Trophoblast cell (in vitro differentiated cells and primary cell): ENCODE measurements at regions not wholly inside any gene's neighbourhood (a gene's known extent, or its start where the extent isn't known, plus 50 kb on each side); places are given as distances from the start of the nearest gene placed in this dataset.

ENCODE experiments used
- DNase-seq, 2 donors: peaks; one replicate each; pipeline ENCODE4 v3.0.0-alpha.2; 2016
- H2AFZ ChIP-seq: 2 replicates; pipeline ENCODE4 v1.6.1; 2013; ENCODE audit warnings: low read length, moderate library complexity, mild to moderate bottlenecking; ENCODE audit not compliant: insufficient read depth, poor library complexity
- H2AK5ac ChIP-seq: 2 replicates; pipeline ENCODE4 v1.6.1; 2013; ENCODE audit warnings: mild to moderate bottlenecking, low read length
- H2BK120ac ChIP-seq: 2 replicates; pipeline ENCODE4 v1.6.1; 2013; ENCODE audit warnings: low read length, mild to moderate bottlenecking, moderate library complexity; ENCODE audit not compliant: insufficient read depth, poor library complexity
- H2BK12ac ChIP-seq: 2 replicates; pipeline ENCODE4 v1.6.1; 2013; ENCODE audit warnings: mild to moderate bottlenecking, low read length, moderate library complexity
- H2BK5ac ChIP-seq: 2 replicates; pipeline ENCODE4 v1.6.1; 2013; ENCODE audit warnings: low read length, low read depth, moderate library complexity, mild to moderate bottlenecking; ENCODE audit not compliant: poor library complexity
- H3K14ac ChIP-seq: 2 replicates; pipeline ENCODE4 v1.6.1; 2013; ENCODE audit warnings: mild to moderate bottlenecking, low read length
- H3K18ac ChIP-seq: 2 replicates; pipeline ENCODE4 v1.6.1; 2013; ENCODE audit warnings: mild to moderate bottlenecking, low read length
- H3K23ac ChIP-seq: 2 replicates; pipeline ENCODE4 v1.6.1; 2013; ENCODE audit warnings: low read length
- H3K27ac ChIP-seq: 2 replicates; pipeline ENCODE4 v1.5.1; 2013; ENCODE audit warnings: low read depth, mild to moderate bottlenecking, inconsistent platforms, low read length, moderate library complexity
- H3K27me3 ChIP-seq: 2 replicates; pipeline ENCODE4 v1.6.1; 2013; ENCODE audit warnings: inconsistent platforms, mild to moderate bottlenecking, low read length, moderate library complexity; ENCODE audit not compliant: insufficient read depth
- H3K36me3 ChIP-seq, 2 experiments: 1 replicate in 1 of 2; 2 replicates in 1 of 2; pipeline ENCODE4 v1.6.1; 2013; ENCODE audit warnings: low read length in 2 of 2, mild to moderate bottlenecking in 2 of 2, moderate library complexity in 1 of 2; ENCODE audit not compliant: insufficient read depth in 2 of 2, control insufficient read depth in 1 of 2
- H3K4ac ChIP-seq: 2 replicates; pipeline ENCODE4 v1.6.1; 2013; ENCODE audit warnings: low read depth, mild to moderate bottlenecking, low read length, moderate library complexity
- H3K4me1 ChIP-seq, 2 experiments: 1 replicate in 1 of 2; 2 replicates in 1 of 2; pipeline ENCODE4 v1.6.1; 2013; ENCODE audit warnings: low read length in 2 of 2, mild to moderate bottlenecking in 2 of 2, moderate library complexity in 1 of 2; ENCODE audit not compliant: insufficient read depth in 2 of 2, control insufficient read depth in 1 of 2
- H3K4me2 ChIP-seq: 2 replicates; pipeline ENCODE4 v1.6.1; 2013; ENCODE audit warnings: inconsistent platforms, mild to moderate bottlenecking, low read length, moderate library complexity
- H3K4me3 ChIP-seq: 2 replicates; pipeline ENCODE4 v1.5.1; 2013; ENCODE audit warnings: mild to moderate bottlenecking, low read depth, low read length, inconsistent platforms
- H3K79me1 ChIP-seq: one replicate; pipeline ENCODE4 v1.6.1; 2013; ENCODE audit warnings: low read length
- H3K79me2 ChIP-seq: 2 replicates; pipeline ENCODE4 v1.6.1; 2013; ENCODE audit warnings: low read length, mild to moderate bottlenecking; ENCODE audit not compliant: control insufficient read depth, insufficient read depth, poor library complexity
- H3K9ac ChIP-seq: 2 replicates; pipeline ENCODE4 v1.6.1; 2013; ENCODE audit warnings: mild to moderate bottlenecking, low read length
- H3K9me3 ChIP-seq: 2 replicates; pipeline ENCODE4 v1.6.1; 2013; ENCODE audit warnings: low read depth, mild to moderate bottlenecking, control low read depth, inconsistent platforms, low read length; ENCODE audit not compliant: insufficient read depth
- H4K12ac ChIP-seq: 2 replicates; pipeline ENCODE4 v1.6.1; 2013; ENCODE audit warnings: low read depth, mild to moderate bottlenecking, low read length, moderate library complexity
- H4K8ac ChIP-seq: 2 replicates; pipeline ENCODE4 v1.6.1; 2013; ENCODE audit warnings: low read depth, mild to moderate bottlenecking, low read length, moderate library complexity
- H4K91ac ChIP-seq: one replicate; pipeline ENCODE4 v1.6.1; 2013; ENCODE audit warnings: low read depth, mild to moderate bottlenecking, low read length, moderate library complexity
- WGBS: extraction: QIAGEN DNeasy Blood & Tissue Kit; methylation state at CpG from one replicate; pipeline ENCODE4 v1.1.7; 2013; ENCODE audit warnings: missing lambda C conversion rate; ENCODE audit not compliant: insufficient read length, insufficient coverage; ENCODE audit errors: extremely low coverage; 5-methylcytosine and 5-hydroxymethylcytosine counted together

DNA sequence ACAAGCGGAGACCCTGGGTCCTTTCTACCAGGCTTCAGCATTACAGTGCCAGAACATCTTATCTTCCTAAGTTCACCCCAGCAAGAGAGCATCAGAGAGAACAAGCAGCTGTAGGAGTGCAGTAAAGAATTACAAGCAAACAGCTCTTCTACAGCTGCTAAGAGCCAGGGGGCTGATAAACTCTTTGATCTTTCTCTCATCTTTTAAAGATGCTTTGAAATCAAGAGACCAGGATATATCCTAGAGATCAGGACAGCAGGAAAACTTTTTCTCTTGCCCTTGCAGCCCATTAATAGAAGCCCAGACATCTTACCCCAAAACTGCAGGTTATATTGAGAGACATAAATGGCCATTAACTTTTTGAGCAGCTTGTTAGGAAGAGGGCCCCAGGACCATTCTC, 198.1 kb downstream of the RSL24D1 start:
- no CpG with 5 or more reads among the region's 1 CpG for WGBS
- H3K4me2 ChIP-seq: no peak overlapping the region
- H3K4ac ChIP-seq: no peak overlapping the region
- H3K18ac ChIP-seq: no peak overlapping the region
- no peak overlapping the region for H3K23ac ChIP-seq
- peaks cover 3% of the 10 kb centered on the region for H3K9me3 ChIP-seq
- H4K8ac ChIP-seq: no peak overlapping the region
- H3K27ac ChIP-seq: no peak overlapping the region
- no peaks in the 10 kb centered on the region for H3K79me1 ChIP-seq
- no peak overlapping the region for H2BK120ac ChIP-seq
- no peak overlapping the region for H4K91ac ChIP-seq
- no peak overlapping the region for H2BK5ac ChIP-seq
- H2AK5ac ChIP-seq: no peak overlapping the region
- no peak for DNase-seq
- H3K4me1 ChIP-seq: no peaks in the 10 kb centered on the region
- no peak overlapping the region for H4K12ac ChIP-seq
- no peaks in the 10 kb centered on the region for H3K36me3 ChIP-seq
- no peak overlapping the region for H3K9ac ChIP-seq
- no peak overlapping the region for H3K4me3 ChIP-seq
- no peak overlapping the region for H3K14ac ChIP-seq
- no peak overlapping the region for H2BK12ac ChIP-seq
- no peak overlapping the region for H2AFZ ChIP-seq
- no peaks in the 10 kb centered on the region for H3K79me2 ChIP-seq
- H3K27me3 ChIP-seq: no peaks in the 10 kb centered on the region

DNA sequence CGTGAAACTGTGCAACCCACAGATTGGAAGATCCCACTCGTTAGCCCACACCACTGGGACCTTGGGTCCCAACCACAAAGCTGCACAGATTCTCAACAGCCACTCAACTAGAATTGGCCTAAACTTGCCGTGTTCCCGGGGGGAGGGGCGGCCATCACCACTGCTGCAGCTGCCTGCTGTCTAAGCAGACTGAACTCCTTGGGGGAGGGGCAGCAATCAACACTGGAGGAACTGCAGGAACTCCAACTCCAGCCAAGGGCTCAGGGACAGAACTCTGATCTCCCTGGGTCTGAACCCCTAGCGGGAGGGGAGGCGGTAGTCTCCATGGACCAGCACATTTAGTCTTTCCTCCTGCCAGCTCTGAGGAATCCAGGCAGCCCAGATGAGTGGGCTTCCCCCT, 205.9 kb downstream of the RSL24D1 start:
- Histone ChIP-seq H3K36me3 (no peaks in the 10 kb centered on the region), H2BK5ac (no peak overlapping the region), H3K4me2 (no peak overlapping the region), H4K91ac (no peak overlapping the region), H3K79me2 (no peaks in the 10 kb centered on the region), H3K4me3 (no peak overlapping the region), H3K23ac (no peak overlapping the region), H2BK120ac (no peak overlapping the region), H4K8ac (no peak overlapping the region), H3K9ac (no peak overlapping the region), H4K12ac (no peak overlapping the region), H2AFZ (no peak overlapping the region), H2AK5ac (no peak overlapping the region), H3K27me3 (no peaks in the 10 kb centered on the region), H3K4me1 (peaks cover 0 to 3% of the 10 kb centered on the region in 2 experiments), H3K18ac (no peak overlapping the region), H3K9me3 (peaks cover 5% of the 10 kb centered on the region), H3K14ac (no peak overlapping the region), H2BK12ac (no peak overlapping the region), H3K4ac (no peak overlapping the region), H3K79me1 (no peaks in the 10 kb centered on the region), H3K27ac (no peak overlapping the region)
- no CpG with 5 or more reads among the region's 7 CpGs for WGBS
- DNase-seq: no peak

DNA sequence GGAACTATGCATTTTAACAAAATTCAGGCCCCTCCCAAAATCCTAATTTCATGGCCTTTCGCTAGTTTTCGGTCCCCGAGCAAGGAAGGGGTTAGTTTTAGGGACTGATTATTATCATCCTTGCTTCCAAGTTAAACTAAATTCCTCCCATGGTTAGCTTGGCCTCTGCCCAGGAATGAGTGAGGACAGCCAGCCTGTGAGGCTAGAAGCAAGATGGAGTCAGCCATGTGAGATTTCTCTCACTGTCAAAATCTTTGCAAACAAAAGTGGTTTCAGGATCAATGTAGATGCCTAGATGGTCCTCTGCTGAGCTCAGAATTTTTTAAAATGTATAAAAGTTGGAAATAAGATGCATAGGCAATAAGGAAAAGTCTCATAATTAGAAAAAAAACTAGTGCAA, 208.9 kb downstream of the RSL24D1 start:
- Histone ChIP-seq H3K36me3 (no peaks in the 10 kb centered on the region), H3K4ac (no peak overlapping the region), H2BK12ac (no peak overlapping the region), H3K23ac (no peak overlapping the region), H2AFZ (no peak overlapping the region), H3K4me3 (no peak overlapping the region), H3K9me3 (peaks cover 5% of the 10 kb centered on the region), H2BK120ac (no peak overlapping the region), H3K4me2 (no peak overlapping the region), H3K14ac (no peak overlapping the region), H2AK5ac (no peak overlapping the region), H3K79me1 (no peaks in the 10 kb centered on the region), H3K4me1 (peaks cover 0 to 3% of the 10 kb centered on the region in 2 experiments), H2BK5ac (no peak overlapping the region), H3K79me2 (no peaks in the 10 kb centered on the region), H3K18ac (no peak overlapping the region), H4K91ac (no peak overlapping the region), H4K8ac (no peak overlapping the region), H3K27ac (no peak overlapping the region), H3K9ac (no peak overlapping the region), H3K27me3 (no peaks in the 10 kb centered on the region), H4K12ac (no peak overlapping the region)
- no CpG with 5 or more reads among the region's 3 CpGs for WGBS
- no peak for DNase-seq

DNA sequence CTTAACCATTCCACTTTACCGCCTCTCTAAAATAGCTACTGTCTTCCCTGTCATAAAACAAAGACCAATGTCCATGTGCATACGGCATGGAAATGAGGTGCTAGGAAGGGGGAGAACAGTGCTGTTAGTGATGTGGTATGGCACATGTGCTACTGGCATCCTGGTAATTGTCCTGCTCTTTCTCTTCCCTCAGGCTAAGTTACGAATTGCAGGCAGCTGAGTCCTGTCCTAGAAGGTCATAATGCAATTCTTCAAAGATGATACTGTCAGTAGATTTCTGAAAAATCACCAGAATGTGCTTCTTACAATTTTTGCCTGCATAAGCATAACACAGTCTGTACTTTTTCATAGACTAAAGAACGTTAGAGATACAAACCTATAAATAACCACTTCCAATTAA, 216.8 kb downstream of the RSL24D1 start:
- Histone ChIP-seq H3K18ac (no peak overlapping the region), H3K14ac (no peak overlapping the region), H4K91ac (no peak overlapping the region), H2BK120ac (no peak overlapping the region), H4K8ac (no peak overlapping the region), H2BK5ac (no peak overlapping the region), H3K9me3 (no peaks in the 10 kb centered on the region), H3K4me2 (no peak overlapping the region), H2BK12ac (no peak overlapping the region), H3K23ac (no peak overlapping the region), H2AFZ (no peak overlapping the region), H2AK5ac (no peak overlapping the region), H3K27me3 (no peaks in the 10 kb centered on the region), H3K4me3 (no peak overlapping the region), H4K12ac (no peak overlapping the region), H3K9ac (no peak overlapping the region), H3K36me3 (no peaks in the 10 kb centered on the region), H3K27ac (no peak overlapping the region), H3K4me1 (no peaks in the 10 kb centered on the region), H3K79me2 (no peaks in the 10 kb centered on the region), H3K79me1 (no peaks in the 10 kb centered on the region), H3K4ac (no peak overlapping the region)
- DNase-seq: peak; percentile 7 to 68
- WGBS: no CpG with 5 or more reads among the region's 4 CpGs
